Heart left ventricle (tissue), 13 donors: ENCODE measurements at regions not wholly inside any gene's neighbourhood (a gene's known extent, or its start where the extent isn't known, plus 50 kb on each side); places are given as distances from the start of the nearest gene placed in this dataset.

ENCODE experiments used
- CTCF ChIP-seq, 12 donors: fragments of 200-600 bp; sonication (generic) in 4 of 12; IDR thresholded peaks; one replicate each; pipeline versions ENCODE4 v1.5.0 to v1.8.0; 2018 to 2022; ENCODE audit warnings: antibody characterized with exemption in 12 of 12, mild to moderate bottlenecking in 5 of 12
- POLR2A ChIP-seq, 2 donors: fragments of 450-650 bp; IDR thresholded peaks; one replicate each; pipeline ENCODE4 v1.6.1; 2017; ENCODE audit warnings: antibody characterized with exemption in 2 of 2, mild to moderate bottlenecking in 2 of 2, moderate library complexity in 2 of 2
- donor health status: ischemic (EF 13 %, LVEDD 7.1; RV severe dilation, severe dysfunction).
- donor health status: DM: no; HTN: yes; CAD: no.
- donor health status: DM: no; HTN: no; CAD: no.
- donor health status: ischemic (EF 25% LVEDD 6.9; RV normal size, moderate dysfunction).
- donor health status: ischemic (EF 25% LVEDD 5.7; RV mildly dilated, moderate dysfunction).
- donor health status: ischemic (EF 35%, LVEDD 5.7; RV mildly dilated, moderate dysfunction).
- donor health status: nonischemic (EF 11% LVEDD 7.7; RV severe dilation, severe dysfunction).
- donor health status: DM: yes; HTN: yes; CAD: no.
- donor health status: PGD.
- donor health status: ischemic (EF 29% LVEDD 5.4; RV normal size, mild dysfunction).
- donor health status: nonischemic (EF 23%, LVEDD 6.1; RV moderate dilation, normal function).

GRCh38 chr6:115551527-115551926 lies 509.2 kb downstream of the FRK start:
- TF ChIP-seq CTCF (IDR thresholded peaks at IDR 0.05) (no peak), POLR2A (IDR thresholded peaks at IDR 0.05) (no peak)
